Smooth muscle cell (in vitro differentiated cells): ENCODE measurements at regions not wholly inside any gene's neighbourhood (a gene's known extent, or its start where the extent isn't known, plus 50 kb on each side); places are given as distances from the start of the nearest gene placed in this dataset.
"Not testable (repeated sequence)": the region's sequence is repeated elsewhere in the genome, so short reads cannot be mapped to it uniquely, and the experiment has no call there.

Experiments used
- DNase-seq: peaks from one replicate; lab custom pipeline; 2025; ENCODE audit not compliant: unreplicated experiment; lab: John Stamatoyannopoulos, UW
- H2AFZ ChIP-seq: fragments of 200-600 bp; sonication (generic); 2 replicates; pipeline ENCODE4 v1.6.0; 2016; ENCODE audit warnings: antibody characterized with exemption, low read depth, mild to moderate bottlenecking
- H3F3A ChIP-seq: fragments of 200-600 bp; sonication (generic); 2 replicates; pipeline ENCODE4 v1.6.0; 2017; ENCODE audit warnings: antibody characterized with exemption, low read depth
- H3K27ac ChIP-seq: fragments of 200-600 bp; sonication (generic); 2 replicates; pipeline ENCODE4 v1.5.1; 2016; ENCODE audit warnings: low read depth, mild to moderate bottlenecking
- H3K27me3 ChIP-seq: fragments of 200-600 bp; sonication (generic); 2 replicates; pipeline ENCODE4 v1.6.1; 2016; ENCODE audit warnings: low read depth, mild to moderate bottlenecking
- H3K36me3 ChIP-seq: fragments of 200-600 bp; sonication (generic); 2 replicates; pipeline ENCODE4 v1.5.1; 2016; ENCODE audit warnings: low read depth
- H3K4me1 ChIP-seq: fragments of 200-600 bp; sonication (generic); 2 replicates; pipeline ENCODE4 v1.5.1; 2016; ENCODE audit warnings: low read depth
- H3K4me2 ChIP-seq: fragments of 200-600 bp; sonication (generic); 2 replicates; pipeline ENCODE4 v1.6.0; 2016; ENCODE audit warnings: mild to moderate bottlenecking
- H3K4me3 ChIP-seq: fragments of 200-600 bp; sonication (generic); 2 replicates; pipeline ENCODE4 v1.5.1; 2016; ENCODE audit warnings: mild to moderate bottlenecking
- H3K79me2 ChIP-seq: fragments of 200-600 bp; sonication (generic); 2 replicates; pipeline ENCODE4 v1.6.0; 2016; ENCODE audit warnings: low read depth, mild to moderate bottlenecking
- H3K9ac ChIP-seq: fragments of 200-600 bp; sonication (generic); 2 replicates; pipeline ENCODE4 v1.6.0; 2016; ENCODE audit warnings: low read depth
- H3K9me3 ChIP-seq: fragments of 200-600 bp; sonication (generic); replicated peaks from 2 replicates; pipeline ENCODE4 v1.5.1; 2016; ENCODE audit warnings: low read depth
- H4K20me1 ChIP-seq: fragments of 200-600 bp; sonication (generic); 2 replicates; pipeline ENCODE4 v1.6.0; 2016; ENCODE audit warnings: low read depth
- WGBS: methylation state at CpG from one replicate; pipeline ENCODE4 v1.1.7; 2016; ENCODE audit warnings: low lambda C conversion rate; 5-methylcytosine and 5-hydroxymethylcytosine counted together
- TF ChIP-seq, protein P1 (sequence below): fragments of 200-600 bp; sonication (generic); IDR thresholded peaks from 2 replicates; pipeline ENCODE4 v1.5.1; 2017; ENCODE audit warnings: borderline replicate concordance, mild to moderate bottlenecking, antibody characterized with exemption; ENCODE audit not compliant: insufficient read depth, poor library complexity, severe bottlenecking

DNA sequence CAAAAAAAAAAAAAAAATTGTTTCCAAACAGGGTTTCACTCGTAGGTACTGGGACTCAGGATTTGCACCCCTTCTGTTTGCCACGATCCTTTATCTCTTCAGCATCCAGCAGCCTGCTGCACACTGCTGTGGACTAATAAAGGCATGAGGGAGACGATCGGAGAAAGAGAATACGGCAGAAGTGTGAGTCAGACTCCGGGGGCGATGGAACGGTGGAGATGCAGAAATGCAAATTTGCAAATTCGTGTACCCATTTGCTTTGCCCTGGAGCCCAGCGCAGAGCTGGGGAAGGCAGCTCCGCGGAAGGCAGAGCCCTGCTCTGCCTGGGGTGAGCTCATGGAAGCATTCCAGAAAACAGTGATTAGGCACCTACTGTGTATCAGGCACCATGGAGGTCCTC lies 270.3 kb downstream of the ASMT start:
- no peak overlapping the region for H3K4me3 ChIP-seq
- no peaks in the 10 kb centered on the region for H3K27me3 ChIP-seq
- H3K9ac ChIP-seq = no peak overlapping the region
- no peaks in the 10 kb centered on the region for H3K4me1 ChIP-seq
- peaks cover 6% of the 10 kb centered on the region for H3F3A ChIP-seq
- no peak overlapping the region for H2AFZ ChIP-seq
- H3K4me2 ChIP-seq = no peak overlapping the region
- H3K36me3 ChIP-seq = no peaks in the 10 kb centered on the region
- WGBS = 90% methylated on average over 12 of the region's 12 CpGs
- no peaks in the 10 kb centered on the region for H4K20me1 ChIP-seq
- H3K27ac ChIP-seq = no peak overlapping the region
- H3K79me2 ChIP-seq = no peaks in the 10 kb centered on the region
- TF ChIP-seq, protein P1, sequence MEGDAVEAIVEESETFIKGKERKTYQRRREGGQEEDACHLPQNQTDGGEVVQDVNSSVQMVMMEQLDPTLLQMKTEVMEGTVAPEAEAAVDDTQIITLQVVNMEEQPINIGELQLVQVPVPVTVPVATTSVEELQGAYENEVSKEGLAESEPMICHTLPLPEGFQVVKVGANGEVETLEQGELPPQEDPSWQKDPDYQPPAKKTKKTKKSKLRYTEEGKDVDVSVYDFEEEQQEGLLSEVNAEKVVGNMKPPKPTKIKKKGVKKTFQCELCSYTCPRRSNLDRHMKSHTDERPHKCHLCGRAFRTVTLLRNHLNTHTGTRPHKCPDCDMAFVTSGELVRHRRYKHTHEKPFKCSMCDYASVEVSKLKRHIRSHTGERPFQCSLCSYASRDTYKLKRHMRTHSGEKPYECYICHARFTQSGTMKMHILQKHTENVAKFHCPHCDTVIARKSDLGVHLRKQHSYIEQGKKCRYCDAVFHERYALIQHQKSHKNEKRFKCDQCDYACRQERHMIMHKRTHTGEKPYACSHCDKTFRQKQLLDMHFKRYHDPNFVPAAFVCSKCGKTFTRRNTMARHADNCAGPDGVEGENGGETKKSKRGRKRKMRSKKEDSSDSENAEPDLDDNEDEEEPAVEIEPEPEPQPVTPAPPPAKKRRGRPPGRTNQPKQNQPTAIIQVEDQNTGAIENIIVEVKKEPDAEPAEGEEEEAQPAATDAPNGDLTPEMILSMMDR = no peak
- DNase-seq = no peak
- no peaks in the 10 kb centered on the region for H3K9me3 ChIP-seq

DNA sequence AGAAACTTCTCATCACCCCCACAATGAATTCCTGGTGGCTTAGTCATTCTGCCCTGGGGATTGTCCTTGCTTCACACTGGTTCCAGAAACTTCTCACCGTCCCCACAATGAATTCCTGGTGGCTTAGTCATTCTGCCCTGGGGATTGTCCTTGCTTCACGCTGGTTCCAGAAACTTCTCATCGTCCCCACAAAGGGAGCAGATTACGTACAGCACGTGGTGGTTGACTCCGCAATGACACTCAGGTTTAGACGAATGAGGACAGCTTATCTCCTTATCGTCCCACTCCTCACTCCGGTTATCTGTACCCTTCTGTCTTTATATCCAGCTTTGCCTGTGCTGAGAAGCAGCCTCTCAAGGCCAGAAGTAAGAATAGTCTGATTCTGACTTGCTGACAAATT lies 273.4 kb downstream of the ASMT start:
- H3K27me3 ChIP-seq, H2AFZ ChIP-seq, H3K4me2 ChIP-seq, H3F3A ChIP-seq, H3K9me3 ChIP-seq, DNase-seq, H3K9ac ChIP-seq, H3K27ac ChIP-seq, H3K4me3 ChIP-seq, H4K20me1 ChIP-seq, H3K79me2 ChIP-seq, H3K36me3 ChIP-seq, H3K4me1 ChIP-seq: not testable (repeated sequence)
- 88% methylated on average over 9 of the region's 9 CpGs for WGBS

DNA sequence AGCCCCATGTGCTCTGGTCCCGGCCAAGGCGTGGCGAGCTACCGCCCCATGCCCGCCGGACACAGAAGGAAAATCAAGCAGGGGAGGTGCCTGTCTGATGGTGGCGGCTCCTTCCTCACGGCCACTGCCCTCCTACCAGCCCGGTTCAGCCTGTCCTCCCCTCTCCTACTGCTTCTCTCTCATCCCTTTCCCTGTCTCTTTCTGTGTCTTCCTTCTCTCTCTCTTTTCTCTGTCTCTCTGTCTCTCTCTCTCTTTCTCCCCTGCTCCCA lies 279.1 kb downstream of the ASMT start:
- H3K36me3 ChIP-seq = no peaks in the 10 kb centered on the region
- H3K4me3 ChIP-seq = no peak overlapping the region
- 95% methylated on average over 8 of the region's 9 CpGs for WGBS
- H4K20me1 ChIP-seq = no peaks in the 10 kb centered on the region
- no peaks in the 10 kb centered on the region for H3K79me2 ChIP-seq
- H3K9me3 ChIP-seq = no peaks in the 10 kb centered on the region
- no peaks in the 10 kb centered on the region for H3K4me1 ChIP-seq
- H3K27me3 ChIP-seq = no peaks in the 10 kb centered on the region
- H3K9ac ChIP-seq = no peak overlapping the region
- H3K4me2 ChIP-seq = no peak overlapping the region
- no peak for DNase-seq
- TF ChIP-seq, protein P1 = no peak
- H3F3A ChIP-seq = no peaks in the 10 kb centered on the region
- no peak overlapping the region for H3K27ac ChIP-seq
- no peak overlapping the region for H2AFZ ChIP-seq

DNA sequence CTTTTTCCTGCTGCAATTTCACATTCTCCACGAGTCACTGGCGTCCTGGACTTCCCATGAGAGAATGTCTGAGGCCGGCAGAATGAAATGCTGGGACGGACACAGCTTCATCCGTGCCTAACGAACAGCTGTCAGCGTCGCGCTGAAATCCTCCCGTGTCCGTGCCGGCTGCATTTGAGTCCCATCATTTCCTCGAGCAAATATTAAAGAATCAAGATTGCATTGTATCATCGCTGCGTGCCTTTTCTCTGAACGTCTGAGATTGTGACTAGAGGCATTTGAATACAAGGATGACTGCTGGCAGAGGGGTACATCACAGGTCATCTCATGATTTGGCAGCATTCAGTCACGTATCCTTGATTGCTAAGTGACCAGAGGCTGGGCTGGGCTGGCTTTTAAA lies 279.9 kb downstream of the ASMT start:
- Histone ChIP-seq H3K4me2 (no peak overlapping the region), H3F3A (no peaks in the 10 kb centered on the region), H3K4me1 (no peaks in the 10 kb centered on the region), H3K9me3 (no peaks in the 10 kb centered on the region), H3K27ac (no peak overlapping the region), H3K36me3 (no peaks in the 10 kb centered on the region), H3K9ac (no peak overlapping the region), H2AFZ (no peak overlapping the region), H3K4me3 (no peak overlapping the region), H4K20me1 (no peaks in the 10 kb centered on the region), H3K27me3 (no peaks in the 10 kb centered on the region), H3K79me2 (no peaks in the 10 kb centered on the region)
- DNase-seq = no peak
- TF ChIP-seq, protein P1 = no peak
- 80% methylated on average over 17 of the region's 17 CpGs for WGBS
